Nephron progenitor cell (in vitro differentiated cells): ENCODE measurements at regions not wholly inside any gene's neighbourhood (a gene's known extent, or its start where the extent isn't known, plus 50 kb on each side); places are given as distances from the start of the nearest gene placed in this dataset.

Experiments used
- DNase-seq: peaks from one replicate; pipeline ENCODE4 v3.0.0; 2021
- H3K27ac Mint-ChIP-seq: 2 replicates; pipeline ENCODE4 v1.8.0; 2021; ENCODE audit warnings: mild to moderate bottlenecking, moderate library complexity, mixed read lengths
- H3K27me3 Mint-ChIP-seq: 2 replicates; pipeline ENCODE4 v1.8.0; 2021; ENCODE audit warnings: mild to moderate bottlenecking, low read depth, mixed read lengths; ENCODE audit not compliant: poor library complexity
- H3K36me3 Mint-ChIP-seq: 2 replicates; pipeline ENCODE4 v1.8.0; 2021; ENCODE audit warnings: low read depth, mixed read lengths
- H3K4me1 Mint-ChIP-seq: 2 replicates; pipeline ENCODE4 v1.8.0; 2021; ENCODE audit warnings: mixed read lengths
- H3K4me3 Mint-ChIP-seq: 2 replicates; pipeline ENCODE4 v1.8.0; 2021; ENCODE audit warnings: mild to moderate bottlenecking, moderate library complexity, mixed read lengths
- H3K9me3 Mint-ChIP-seq: 2 replicates; pipeline ENCODE4 v1.8.0; 2021; ENCODE audit warnings: mild to moderate bottlenecking, moderate library complexity, mixed read lengths
- TF ChIP-seq, protein P1 (sequence below): fragments of 200-600 bp; sonication (generic); IDR thresholded peaks from 2 replicates; pipeline ENCODE4 v1.5.0; 2021; ENCODE audit warnings: antibody characterized with exemption

DNA sequence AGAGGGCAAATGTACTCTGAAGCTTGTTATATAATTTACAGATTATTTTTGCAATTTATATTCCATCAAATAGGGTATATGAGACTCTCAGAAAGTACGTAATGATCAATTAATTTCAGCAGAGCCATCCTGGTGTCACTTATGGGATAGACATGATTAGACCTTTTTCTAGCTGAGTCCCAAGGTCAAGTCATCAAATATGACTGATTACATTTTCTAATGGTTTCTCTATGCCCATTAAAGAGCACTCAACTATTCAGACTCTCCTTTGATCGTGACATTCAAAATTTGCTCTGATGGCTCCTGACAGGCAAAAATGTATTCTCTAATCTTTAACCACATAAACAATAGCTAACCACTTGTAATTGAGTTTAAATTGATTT lies 469.2 kb downstream of the COG6 start:
- Mint-ChIP-seq H3K36me3 (no peaks in the 10 kb centered on the region), H3K4me3 (no peak overlapping the region), H3K27ac (no peak overlapping the region), H3K9me3 (peaks cover 11% of the 10 kb centered on the region), H3K27me3 (peaks cover 7% of the 10 kb centered on the region), H3K4me1 (peaks cover 8% of the 10 kb centered on the region)
- no peak for DNase-seq
- TF ChIP-seq, protein P1, sequence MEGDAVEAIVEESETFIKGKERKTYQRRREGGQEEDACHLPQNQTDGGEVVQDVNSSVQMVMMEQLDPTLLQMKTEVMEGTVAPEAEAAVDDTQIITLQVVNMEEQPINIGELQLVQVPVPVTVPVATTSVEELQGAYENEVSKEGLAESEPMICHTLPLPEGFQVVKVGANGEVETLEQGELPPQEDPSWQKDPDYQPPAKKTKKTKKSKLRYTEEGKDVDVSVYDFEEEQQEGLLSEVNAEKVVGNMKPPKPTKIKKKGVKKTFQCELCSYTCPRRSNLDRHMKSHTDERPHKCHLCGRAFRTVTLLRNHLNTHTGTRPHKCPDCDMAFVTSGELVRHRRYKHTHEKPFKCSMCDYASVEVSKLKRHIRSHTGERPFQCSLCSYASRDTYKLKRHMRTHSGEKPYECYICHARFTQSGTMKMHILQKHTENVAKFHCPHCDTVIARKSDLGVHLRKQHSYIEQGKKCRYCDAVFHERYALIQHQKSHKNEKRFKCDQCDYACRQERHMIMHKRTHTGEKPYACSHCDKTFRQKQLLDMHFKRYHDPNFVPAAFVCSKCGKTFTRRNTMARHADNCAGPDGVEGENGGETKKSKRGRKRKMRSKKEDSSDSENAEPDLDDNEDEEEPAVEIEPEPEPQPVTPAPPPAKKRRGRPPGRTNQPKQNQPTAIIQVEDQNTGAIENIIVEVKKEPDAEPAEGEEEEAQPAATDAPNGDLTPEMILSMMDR: no peak

DNA sequence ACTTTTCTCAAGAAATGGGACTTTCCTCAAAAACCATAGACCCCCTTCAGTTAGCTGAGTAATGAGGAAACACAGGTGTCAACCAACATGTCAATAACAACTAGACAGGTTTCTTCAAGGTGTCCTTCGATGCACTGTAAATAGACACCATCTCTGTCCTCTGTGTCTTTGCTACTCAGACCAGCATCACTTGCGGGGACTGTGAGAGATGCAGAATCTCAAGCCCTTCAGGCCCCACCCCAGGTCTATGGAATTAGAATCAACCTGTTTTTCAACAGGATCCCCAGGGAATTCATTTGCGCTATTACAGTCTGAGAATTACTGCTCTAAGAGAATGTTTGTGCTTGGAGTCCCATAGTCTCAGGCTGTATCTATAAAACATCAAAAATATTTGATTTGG lies 469.9 kb downstream of the COG6 start:
- TF ChIP-seq, protein P1: no peak
- Mint-ChIP-seq H3K9me3 (peaks cover 13% of the 10 kb centered on the region), H3K4me3 (no peak overlapping the region), H3K27me3 (peaks cover 7% of the 10 kb centered on the region), H3K27ac (no peak overlapping the region), H3K4me1 (peaks cover 8% of the 10 kb centered on the region), H3K36me3 (no peaks in the 10 kb centered on the region)
- DNase-seq: no peak

DNA sequence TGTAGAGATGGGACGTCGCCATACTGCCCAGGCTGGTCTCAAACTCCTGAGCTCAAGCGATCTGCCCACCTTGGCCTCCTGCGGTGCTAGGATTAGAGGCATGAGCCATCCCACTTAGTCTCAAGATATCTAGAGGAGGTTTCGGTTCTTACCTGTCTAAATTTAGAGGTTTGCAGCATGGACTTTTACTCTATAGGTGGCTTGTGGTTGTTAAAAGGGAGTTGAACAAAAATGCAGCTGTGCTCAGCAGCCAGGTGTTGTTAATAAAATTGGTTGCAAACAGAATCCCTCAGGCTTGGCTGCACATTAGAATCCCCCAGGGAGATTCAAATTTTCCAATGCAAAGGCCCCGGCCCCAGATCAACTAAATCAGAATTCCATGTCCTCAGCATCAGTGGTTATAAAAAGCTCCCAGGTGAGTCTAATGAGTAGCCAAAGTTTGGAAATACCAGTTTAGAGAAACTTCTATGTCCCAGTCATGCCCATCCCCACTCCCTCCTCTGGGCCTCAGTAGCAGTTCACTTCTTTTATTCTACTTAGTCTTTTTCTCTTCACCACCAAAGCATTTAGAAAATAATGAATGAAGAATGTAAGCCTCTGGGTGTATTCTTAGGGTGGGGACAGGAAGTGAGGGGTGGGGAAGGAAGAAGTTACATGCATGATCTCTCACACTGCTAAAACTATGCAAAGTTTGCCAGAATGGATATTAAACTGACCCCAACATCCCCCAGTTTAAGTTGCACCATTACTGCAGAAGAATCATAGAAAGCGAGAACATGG lies 471.0 kb downstream of the COG6 start:
- TF ChIP-seq, protein P1: no peak
- Mint-ChIP-seq H3K4me3 (no peak overlapping the region), H3K9me3 (peaks cover 16% of the 10 kb centered on the region), H3K27ac (no peak overlapping the region), H3K4me1 (peaks cover 8% of the 10 kb centered on the region), H3K36me3 (no peaks in the 10 kb centered on the region), H3K27me3 (peaks cover 7% of the 10 kb centered on the region)
- DNase-seq: no peak

DNA sequence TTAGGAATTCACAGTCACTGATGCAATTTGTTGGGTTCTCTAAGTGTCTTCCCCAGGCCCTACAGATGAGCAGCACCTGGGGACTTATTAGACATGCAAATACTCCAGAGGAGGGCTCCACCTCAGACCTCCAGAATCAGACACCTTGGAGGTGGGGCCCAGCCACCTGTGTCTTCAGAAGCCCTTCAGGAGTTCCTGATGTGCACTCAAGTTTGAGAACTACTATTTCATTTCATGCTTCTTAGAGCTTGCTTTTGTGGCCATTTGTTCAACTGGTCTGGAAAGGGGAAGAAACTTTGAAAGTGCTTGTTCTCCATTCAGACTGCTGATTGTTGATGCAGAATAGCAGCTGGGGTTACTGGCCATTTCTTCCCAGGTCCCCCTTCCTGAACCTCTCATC lies 472.0 kb downstream of the COG6 start:
- no peak for DNase-seq
- peaks cover 7% of the 10 kb centered on the region for H3K27me3 Mint-ChIP-seq
- H3K36me3 Mint-ChIP-seq: no peaks in the 10 kb centered on the region
- H3K4me1 Mint-ChIP-seq: peaks cover 8% of the 10 kb centered on the region
- H3K9me3 Mint-ChIP-seq: peaks cover 19% of the 10 kb centered on the region
- H3K27ac Mint-ChIP-seq: no peak overlapping the region
- TF ChIP-seq, protein P1: no peak
- no peak overlapping the region for H3K4me3 Mint-ChIP-seq

DNA sequence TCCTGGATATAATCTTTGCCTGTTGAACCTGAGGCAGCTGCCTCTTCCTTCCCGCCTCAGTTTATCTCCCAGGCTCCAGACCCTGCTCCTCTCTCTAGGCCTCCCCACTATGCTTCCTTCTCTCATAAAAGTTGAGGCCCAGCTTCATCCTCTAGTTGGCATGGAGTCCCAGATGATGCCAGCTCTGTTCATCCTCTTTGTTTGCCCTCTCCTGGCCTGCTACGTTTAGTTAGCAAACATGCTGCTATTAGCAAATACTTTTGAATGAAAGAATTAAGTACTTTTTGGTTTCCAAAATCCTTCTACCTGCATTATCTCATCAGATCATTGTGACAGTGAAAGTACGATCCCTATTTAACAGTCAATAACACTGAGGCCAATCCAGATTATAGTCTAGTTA lies 472.5 kb downstream of the COG6 start:
- peaks cover 7% of the 10 kb centered on the region for H3K27me3 Mint-ChIP-seq
- no peak overlapping the region for H3K27ac Mint-ChIP-seq

More for the DNA sequence above, 472.5 kb downstream of the COG6 start:
- Mint-ChIP-seq H3K36me3 (no peaks in the 10 kb centered on the region), H3K4me1 (peaks cover 11% of the 10 kb centered on the region), H3K9me3 (peaks cover 19% of the 10 kb centered on the region), H3K4me3 (no peak overlapping the region)
- TF ChIP-seq, protein P1: no peak
- DNase-seq: no peak
